Caco-2 (cell line): ENCODE measurements at regions not wholly inside any gene's neighbourhood (a gene's known extent, or its start where the extent isn't known, plus 50 kb on each side); places are given as distances from the start of the nearest gene placed in this dataset.

Experiments
- BruUV-seq: library from RNA; stranded (reverse); fragments of 400-500 nt; replicated peaks from 2 replicates; lab custom pipeline; 2021; lab: Mats Ljungman, UMichigan
- CTCF ChIA-PET: fragments of 300-600 bp; sonication (Branson Sonifier 250); formaldehyde crosslinking; loops from one replicate; lab custom pipeline; 2022; ENCODE audit warnings: antibody characterized with exemption; lab: Charles Lee
- POLR2A ChIA-PET: fragments of 300-600 bp; sonication (Branson Sonifier 250); formaldehyde crosslinking; loops from one replicate; lab custom pipeline; 2022; ENCODE audit warnings: antibody characterized with exemption; lab: Charles Lee
- DNase-seq, 2 experiments: peaks; one replicate each; pipeline versions ENCODE4 v3.0.0 to v3.0.0-alpha.2; 2020 to 2022
- H3K27me3 ChIP-seq: replicated peaks from 2 replicates; pipeline ENCODE4 v1.6.0; 2011; ENCODE audit warnings: low read length; ENCODE audit not compliant: control insufficient read depth, insufficient read depth
- H3K36me3 ChIP-seq: 2 replicates; pipeline ENCODE4 v1.5.1; 2011; ENCODE audit warnings: low read length; ENCODE audit not compliant: control insufficient read depth, insufficient read depth
- H3K4me1 ChIP-seq: fragments of 250-450 bp; sonication (Bioruptor Pico); 2 replicates; pipeline ENCODE4 v1.5.1; 2020; ENCODE audit warnings: mild to moderate bottlenecking
- H3K4me3 ChIP-seq: 2 replicates; pipeline ENCODE4 v1.5.1; 2011; ENCODE audit warnings: low read depth, mild to moderate bottlenecking, control low read depth, low read length
- H3K9me3 ChIP-seq: fragments of 250-450 bp; sonication (Bioruptor Pico); 2 replicates; pipeline ENCODE4 v1.5.1; 2020; ENCODE audit warnings: mild to moderate bottlenecking, moderate library complexity
- H3K27ac Mint-ChIP-seq: one replicate; pipeline ENCODE4 v1.8.0; 2022; ENCODE audit warnings: mixed read lengths; ENCODE audit not compliant: unreplicated experiment
- H3K27me3 Mint-ChIP-seq: one replicate; pipeline ENCODE4 v1.8.0; 2022; ENCODE audit warnings: mixed read lengths; ENCODE audit not compliant: insufficient read depth, unreplicated experiment
- H3K36me3 Mint-ChIP-seq: one replicate; pipeline ENCODE4 v1.8.0; 2022; ENCODE audit warnings: mild to moderate bottlenecking, mixed read lengths; ENCODE audit not compliant: insufficient read depth, unreplicated experiment
- H3K4me1 Mint-ChIP-seq: one replicate; pipeline ENCODE4 v1.8.0; 2022; ENCODE audit warnings: low read depth, mixed read lengths; ENCODE audit not compliant: unreplicated experiment
- H3K4me3 Mint-ChIP-seq: one replicate; pipeline ENCODE4 v1.8.0; 2022; ENCODE audit warnings: mild to moderate bottlenecking, moderate library complexity, mixed read lengths; ENCODE audit not compliant: unreplicated experiment
- H3K9me3 Mint-ChIP-seq: one replicate; pipeline ENCODE4 v1.8.0; 2022; ENCODE audit warnings: mixed read lengths; ENCODE audit not compliant: unreplicated experiment
- CTCF ChIP-seq, 2 experiments: fragments of 200-600 bp in 1 of 2; IDR thresholded peaks; 1 replicate in 1 of 2; 2 replicates in 1 of 2; pipeline versions ENCODE4 v1.5.1 to v1.8.0; 2011 to 2022; ENCODE audit warnings: antibody characterized with exemption in 1 of 2, control low read depth in 1 of 2, inconsistent platforms in 1 of 2, low read depth in 1 of 2, low read length in 1 of 2, mild to moderate bottlenecking in 1 of 2, moderate library complexity in 1 of 2; ENCODE audit not compliant: insufficient read depth in 1 of 2, severe bottlenecking in 1 of 2, unreplicated experiment in 1 of 2
- intact Hi-C: fragments of 100-400 bp; cut with micrococcal nuclease; formaldehyde crosslinking; loops from one replicate; pipeline ENCODE4 v1.10.0; 2022; ENCODE audit not compliant: unreplicated experiment

GRCh38 chr7:145884716-145885514, 231.7 kb upstream of the CNTNAP2 start:
- no peak for TF ChIP-seq CTCF (IDR thresholded peaks at IDR 0.05; ENCODE audit: insufficient read depth in 1 of 2, low read depth in 1 of 2, low read length in 1 of 2, severe bottlenecking in 1 of 2, unreplicated experiment in 1 of 2)
- H3K27ac Mint-ChIP-seq, result no peak overlapping the region
- intact Hi-C loops, result loop anchor here (1.0 kb wide), 1 partner anchor 205 kb away; no protein-coding TSS in a partner anchor

GRCh38 chr7:145876376-145876775, 240.2 kb upstream of the CNTNAP2 start:
- Mint-ChIP-seq H3K9me3 (no peaks in the 10 kb centered on the region), H3K36me3 (no peaks in the 10 kb centered on the region), H3K4me3 (no peak overlapping the region), H3K4me1 (no peaks in the 10 kb centered on the region), H3K27ac (no peak overlapping the region), H3K27me3 (peaks cover 3% of the 10 kb centered on the region)
- no peaks in the 10 kb centered on the region for H3K4me1 ChIP-seq
- TF ChIP-seq CTCF (IDR thresholded peaks at IDR 0.05; ENCODE audit: insufficient read depth in 1 of 2, low read depth in 1 of 2, low read length in 1 of 2, severe bottlenecking in 1 of 2, unreplicated experiment in 1 of 2), result no peak
- intact Hi-C loops, result no loop called here
- BruUV-seq, result no TSS peak
- ChIA-PET CTCF (no interaction called here), POLR2A (no interaction called here)
- no peaks in the 10 kb centered on the region for H3K9me3 ChIP-seq
- DNase-seq, result no peak
- no peaks in the 10 kb centered on the region for H3K36me3 ChIP-seq
- H3K27me3 ChIP-seq, result no peaks in the 10 kb centered on the region
- no peak overlapping the region for H3K4me3 ChIP-seq

More at GRCh38 chr7:145884716-145885514, 231.7 kb upstream of the CNTNAP2 start:
- Histone ChIP-seq H3K36me3 (no peaks in the 10 kb centered on the region), H3K4me3 (no peak overlapping the region), H3K9me3 (no peaks in the 10 kb centered on the region), H3K27me3 (no peaks in the 10 kb centered on the region), H3K4me1 (no peaks in the 10 kb centered on the region)
- no peak for DNase-seq
- Mint-ChIP-seq H3K4me1 (no peaks in the 10 kb centered on the region), H3K27me3 (peaks cover 3% of the 10 kb centered on the region), H3K4me3 (no peak overlapping the region), H3K36me3 (no peaks in the 10 kb centered on the region), H3K9me3 (no peaks in the 10 kb centered on the region)
- POLR2A ChIA-PET, result no interaction called here
- BruUV-seq, result no TSS peak
- CTCF ChIA-PET, result interaction anchor here (1.3 kb wide), 1 partner anchor 205 kb away, joined by 7 read pairs; no protein-coding TSS in a partner anchor

GRCh38 chr7:145875267-145875666, 241.3 kb upstream of the CNTNAP2 start:
- DNase-seq, result no peak
- Mint-ChIP-seq H3K4me3 (no peak overlapping the region), H3K36me3 (no peaks in the 10 kb centered on the region), H3K9me3 (no peaks in the 10 kb centered on the region), H3K4me1 (no peaks in the 10 kb centered on the region), H3K27me3 (peaks cover 3% of the 10 kb centered on the region), H3K27ac (no peak overlapping the region)
- H3K36me3 ChIP-seq, result no peaks in the 10 kb centered on the region
- intact Hi-C loops, result no loop called here
- H3K4me1 ChIP-seq, result no peaks in the 10 kb centered on the region
- POLR2A ChIA-PET, result no interaction called here
- CTCF ChIA-PET, result no interaction called here
- H3K4me3 ChIP-seq, result no peak overlapping the region
- no peaks in the 10 kb centered on the region for H3K9me3 ChIP-seq
- no peak for TF ChIP-seq CTCF (IDR thresholded peaks at IDR 0.05; ENCODE audit: insufficient read depth in 1 of 2, low read depth in 1 of 2, low read length in 1 of 2, severe bottlenecking in 1 of 2, unreplicated experiment in 1 of 2)
- no TSS peak for BruUV-seq
- H3K27me3 ChIP-seq, result no peaks in the 10 kb centered on the region
